GM12878 (cell line): ENCODE measurements at regions not wholly inside any gene's neighbourhood (a gene's known extent, or its start where the extent isn't known, plus 50 kb on each side); places are given as distances from the start of the nearest gene placed in this dataset.

Experiments used
- ATF7 ChIP-seq: fragments of 450-650 bp; IDR thresholded peaks from 2 replicates; pipeline ENCODE4 v1.6.1; 2016; ENCODE audit warnings: low read depth, mild to moderate bottlenecking
- EZH2 ChIP-seq: IDR thresholded peaks from 2 replicates; pipeline ENCODE4 v1.6.1; 2012; ENCODE audit warnings: low read depth, mild to moderate bottlenecking, control low read depth, inconsistent platforms, low read length, borderline replicate concordance; ENCODE audit not compliant: control insufficient read depth
- NFIC ChIP-seq: IDR thresholded peaks from 2 replicates; pipeline ENCODE4 v1.6.1; 2012; ENCODE audit warnings: low read depth, mild to moderate bottlenecking, inconsistent platforms, low read length, moderate library complexity
- TF ChIP-seq, protein P1 (sequence below): fragments of 450-650 bp; IDR thresholded peaks from 2 replicates; pipeline ENCODE4 v1.6.1; 2018; ENCODE audit warnings: borderline replicate concordance, mild to moderate bottlenecking; ENCODE audit not compliant: partially characterized antibody

DNA sequence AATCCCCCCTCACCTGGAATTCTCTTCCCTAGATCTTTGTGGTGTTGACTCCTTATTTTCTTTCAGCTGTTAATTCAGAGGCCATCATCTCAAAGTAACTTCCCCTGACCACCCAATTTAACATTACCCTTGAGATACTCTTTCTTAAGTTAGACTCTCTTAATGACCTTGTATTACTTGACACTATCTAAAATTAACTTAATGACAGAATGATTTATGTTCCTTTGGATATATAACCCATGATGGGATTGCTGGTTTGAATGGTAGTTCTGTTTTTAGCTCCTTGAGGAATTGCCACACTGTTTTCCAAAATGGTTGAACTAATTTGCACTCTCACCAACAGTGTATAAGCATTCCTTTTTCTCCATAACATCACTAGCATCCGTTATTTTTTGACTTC is 298.0 kb downstream of the NNT start:
- TF ChIP-seq, protein P1, sequence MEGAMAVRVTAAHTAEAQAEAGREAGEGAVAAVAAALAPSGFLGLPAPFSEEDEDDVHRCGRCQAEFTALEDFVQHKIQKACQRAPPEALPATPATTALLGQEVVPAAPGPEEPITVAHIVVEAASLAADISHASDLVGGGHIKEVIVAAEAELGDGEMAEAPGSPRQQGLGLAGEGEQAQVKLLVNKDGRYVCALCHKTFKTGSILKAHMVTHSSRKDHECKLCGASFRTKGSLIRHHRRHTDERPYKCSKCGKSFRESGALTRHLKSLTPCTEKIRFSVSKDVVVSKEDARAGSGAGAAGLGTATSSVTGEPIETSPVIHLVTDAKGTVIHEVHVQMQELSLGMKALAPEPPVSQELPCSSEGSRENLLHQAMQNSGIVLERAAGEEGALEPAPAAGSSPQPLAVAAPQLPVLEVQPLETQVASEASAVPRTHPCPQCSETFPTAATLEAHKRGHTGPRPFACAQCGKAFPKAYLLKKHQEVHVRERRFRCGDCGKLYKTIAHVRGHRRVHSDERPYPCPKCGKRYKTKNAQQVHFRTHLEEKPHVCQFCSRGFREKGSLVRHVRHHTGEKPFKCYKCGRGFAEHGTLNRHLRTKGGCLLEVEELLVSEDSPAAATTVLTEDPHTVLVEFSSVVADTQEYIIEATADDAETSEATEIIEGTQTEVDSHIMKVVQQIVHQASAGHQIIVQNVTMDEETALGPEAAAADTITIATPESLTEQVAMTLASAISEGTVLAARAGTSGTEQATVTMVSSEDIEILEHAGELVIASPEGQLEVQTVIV, result no peak
- TF ChIP-seq NFIC, result no peak
- no peak for TF ChIP-seq EZH2
- no peak for TF ChIP-seq ATF7
